ENCODE measurements at regions not wholly inside any gene's neighbourhood (a gene's known extent, or its start where the extent isn't known, plus 50 kb on each side); places are given as distances from the start of the nearest gene placed in this dataset.
"Not testable (repeated sequence)": the region's sequence is repeated elsewhere in the genome, so short reads cannot be mapped to it uniquely, and the experiment has no call there.

- H3K27ac ChIP-seq (ENCODE audit: control insufficient read depth, insufficient read depth, low read length), result no peak overlapping the region
- peaks cover 11% of the 10 kb centered on the region for H3K27me3 ChIP-seq (ENCODE audit: control insufficient read depth, extremely low read depth, insufficient read depth, low read length)
- H3K79me2 ChIP-seq (ENCODE audit: control insufficient read depth, insufficient read depth, low read length), result no peaks in the 10 kb centered on the region
- H3K9me3 ChIP-seq (ENCODE audit: control insufficient read depth, low read depth, low read length), result no peaks in the 10 kb centered on the region
- no peaks in the 10 kb centered on the region for H3K4me1 ChIP-seq (ENCODE audit: control insufficient read depth, extremely low read depth, insufficient read depth, low read length)
- no peak for TF ChIP-seq EZH2 (IDR thresholded peaks at IDR 0.05; ENCODE audit: low read length)
- TF ChIP-seq CTCF (optimal IDR thresholded peaks at IDR 0.05 in 1 of 3, IDR thresholded peaks at IDR 0.05 in 1 of 3, conservative IDR thresholded peaks at IDR 0.05 in 1 of 3; ENCODE audit: extremely low read depth in 1 of 3, insufficient read depth in 2 of 3, low read length in 3 of 3), result no peak
- no peaks in the 10 kb centered on the region for H3K36me3 ChIP-seq (ENCODE audit: control insufficient read depth in 2 of 2, extremely low read depth in 1 of 2, insufficient read depth in 2 of 2, low read length in 2 of 2)
- dilution Hi-C loops (cut with MboI; ENCODE audit: extremely low pct_ligation_motif_present, low sequenced_read_pairs), result no loop called here
- no peak overlapping the region for H3K4me3 ChIP-seq (ENCODE audit: control insufficient read depth in 2 of 3, extremely low read depth in 1 of 3, insufficient read depth in 2 of 3, low read depth in 1 of 3, low read length in 3 of 3)
- H3K9me1 ChIP-seq (ENCODE audit: control insufficient read depth, extremely low read depth, insufficient read depth, low read length), result no peaks in the 10 kb centered on the region
- FAIRE-seq (no peak), DNase-seq (ENCODE audit: low read depth, low spot score) (no peak)
- H2AFZ ChIP-seq (ENCODE audit: control insufficient read depth, low read length), result no peak overlapping the region
- no peak overlapping the region for H3K4me2 ChIP-seq (ENCODE audit: control insufficient read depth, extremely low read depth, insufficient read depth, low read depth, low read length)
- H4K20me1 ChIP-seq (ENCODE audit: control insufficient read depth, extremely low read depth, insufficient read depth, low read length), result no peaks in the 10 kb centered on the region
- H3K9ac ChIP-seq (ENCODE audit: control insufficient read depth, extremely low read depth, insufficient read depth, low read length), result no peak overlapping the region
These were observed 63.4 kb upstream of the ITGA11 start for GRCh38 chr15:68495221-68495950.

GRCh38 chr15:68495981-68496705, 64.2 kb upstream of the ITGA11 start:
- no peaks in the 10 kb centered on the region for H3K36me3 ChIP-seq (ENCODE audit: control insufficient read depth in 2 of 2, extremely low read depth in 1 of 2, insufficient read depth in 2 of 2, low read length in 2 of 2)
- no peak overlapping the region for H3K4me2 ChIP-seq (ENCODE audit: control insufficient read depth, extremely low read depth, insufficient read depth, low read depth, low read length)
- DNase-seq (ENCODE audit: low read depth, low spot score), result no peak

DNA sequence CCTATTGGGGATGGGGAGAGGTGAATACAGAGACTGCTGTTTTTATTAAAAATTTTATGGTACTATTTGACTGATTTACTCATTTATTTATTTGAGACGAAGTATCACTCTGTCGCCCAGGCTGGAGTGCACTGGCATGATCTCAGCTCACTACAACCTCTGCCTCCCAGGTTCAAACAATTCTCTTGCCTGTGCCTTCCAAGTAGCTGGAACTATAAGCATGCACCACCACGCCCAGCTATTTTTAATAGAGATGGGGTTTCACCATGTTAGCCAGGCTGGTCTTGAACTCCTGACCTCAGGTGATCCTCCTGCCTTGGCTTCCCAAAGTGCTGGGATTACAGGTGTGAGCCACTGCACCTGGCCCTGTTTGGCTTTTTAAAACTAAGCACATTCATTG, 64.8 kb upstream of the ITGA11 start:
- FAIRE-seq; dilution Hi-C loops (cut with MboI; ENCODE audit: extremely low pct_ligation_motif_present, low sequenced_read_pairs); H3K36me3 ChIP-seq (ENCODE audit: control insufficient read depth in 2 of 2, extremely low read depth in 1 of 2, insufficient read depth in 2 of 2, low read length in 2 of 2); H3K9ac ChIP-seq (ENCODE audit: control insufficient read depth, extremely low read depth, insufficient read depth, low read length); H4K20me1 ChIP-seq (ENCODE audit: control insufficient read depth, extremely low read depth, insufficient read depth, low read length); H3K4me1 ChIP-seq (ENCODE audit: control insufficient read depth, extremely low read depth, insufficient read depth, low read length); H3K79me2 ChIP-seq (ENCODE audit: control insufficient read depth, insufficient read depth, low read length); DNase-seq (ENCODE audit: low read depth, low spot score); H3K27ac ChIP-seq (ENCODE audit: control insufficient read depth, insufficient read depth, low read length); H3K4me3 ChIP-seq (ENCODE audit: control insufficient read depth in 2 of 3, extremely low read depth in 1 of 3, insufficient read depth in 2 of 3, low read depth in 1 of 3, low read length in 3 of 3); H2AFZ ChIP-seq (ENCODE audit: control insufficient read depth, low read length); H3K4me2 ChIP-seq (ENCODE audit: control insufficient read depth, extremely low read depth, insufficient read depth, low read depth, low read length); H3K9me1 ChIP-seq (ENCODE audit: control insufficient read depth, extremely low read depth, insufficient read depth, low read length); H3K9me3 ChIP-seq (ENCODE audit: control insufficient read depth, low read depth, low read length): not testable (repeated sequence)
- H3K27me3 ChIP-seq (ENCODE audit: control insufficient read depth, extremely low read depth, insufficient read depth, low read length), result peaks cover 12% of the 10 kb centered on the region

More at GRCh38 chr15:68495981-68496705, 64.2 kb upstream of the ITGA11 start:
- no peak for FAIRE-seq
- H3K4me3 ChIP-seq (ENCODE audit: control insufficient read depth in 2 of 3, extremely low read depth in 1 of 3, insufficient read depth in 2 of 3, low read depth in 1 of 3, low read length in 3 of 3), result no peak overlapping the region
- no peaks in the 10 kb centered on the region for H3K9me3 ChIP-seq (ENCODE audit: control insufficient read depth, low read depth, low read length)
- peaks cover 10% of the 10 kb centered on the region for H3K27me3 ChIP-seq (ENCODE audit: control insufficient read depth, extremely low read depth, insufficient read depth, low read length)
- no peak overlapping the region for H3K9ac ChIP-seq (ENCODE audit: control insufficient read depth, extremely low read depth, insufficient read depth, low read length)
- TF ChIP-seq CTCF (optimal IDR thresholded peaks at IDR 0.05 in 1 of 3, IDR thresholded peaks at IDR 0.05 in 1 of 3, conservative IDR thresholded peaks at IDR 0.05 in 1 of 3; ENCODE audit: extremely low read depth in 1 of 3, insufficient read depth in 2 of 3, low read length in 3 of 3) (no peak), EZH2 (IDR thresholded peaks at IDR 0.05; ENCODE audit: low read length) (no peak)
- H4K20me1 ChIP-seq (ENCODE audit: control insufficient read depth, extremely low read depth, insufficient read depth, low read length), result no peaks in the 10 kb centered on the region
- H3K9me1 ChIP-seq (ENCODE audit: control insufficient read depth, extremely low read depth, insufficient read depth, low read length), result no peaks in the 10 kb centered on the region
- no peak overlapping the region for H2AFZ ChIP-seq (ENCODE audit: control insufficient read depth, low read length)
- no peak overlapping the region for H3K27ac ChIP-seq (ENCODE audit: control insufficient read depth, insufficient read depth, low read length)
- dilution Hi-C loops (cut with MboI; ENCODE audit: extremely low pct_ligation_motif_present, low sequenced_read_pairs), result no loop called here
- no peaks in the 10 kb centered on the region for H3K4me1 ChIP-seq (ENCODE audit: control insufficient read depth, extremely low read depth, insufficient read depth, low read length)
- no peaks in the 10 kb centered on the region for H3K79me2 ChIP-seq (ENCODE audit: control insufficient read depth, insufficient read depth, low read length)
